ENCODE measurements at regions not wholly inside any gene's neighbourhood (a gene's known extent, or its start where the extent isn't known, plus 50 kb on each side); places are given as distances from the start of the nearest gene placed in this dataset.

DNA sequence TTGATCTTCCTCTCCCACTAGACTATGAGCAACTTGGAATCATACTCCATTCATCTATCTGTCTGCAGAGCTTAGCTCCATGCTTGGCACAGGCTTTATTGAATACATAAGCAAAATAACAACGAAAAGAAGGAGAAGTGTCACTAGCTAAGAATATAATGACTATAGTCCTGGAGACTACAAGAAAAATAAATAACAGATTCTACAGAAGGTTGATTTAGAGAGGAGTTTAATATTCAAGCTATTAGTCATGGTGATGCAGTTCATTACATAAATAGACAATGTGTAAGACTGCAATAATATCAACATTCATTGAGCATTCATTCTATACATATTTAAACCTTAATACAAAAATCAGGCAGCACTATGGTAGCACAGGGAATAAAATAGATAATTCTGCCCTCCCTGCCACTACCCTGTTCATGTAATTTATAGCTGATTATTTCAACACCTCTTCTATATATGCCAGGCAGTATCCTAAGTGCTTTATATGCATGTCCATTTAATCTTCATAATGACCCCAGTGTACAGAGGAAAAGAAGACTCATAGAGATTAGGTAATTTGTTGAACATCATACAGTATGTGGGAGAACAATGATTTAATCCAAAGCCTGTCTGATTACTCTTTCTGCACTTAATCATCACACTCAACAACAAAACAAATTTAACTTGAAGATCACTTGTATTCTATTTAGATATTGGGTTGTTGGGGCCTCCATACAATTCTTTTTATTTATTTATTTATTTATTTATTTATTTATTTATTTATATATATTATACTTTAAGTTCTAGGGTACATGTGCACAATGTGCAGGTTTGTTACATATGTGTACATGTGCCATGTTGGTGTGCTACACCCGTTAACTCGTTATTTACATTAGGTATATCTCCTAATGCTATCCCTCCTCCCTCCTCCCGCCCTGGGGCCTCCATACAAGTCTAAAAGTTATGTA lies 165.3 kb downstream of the RNF152 start:
- TF ChIP-seq POLR2A (IDR thresholded peaks at IDR 0.05) = no peak
- TF ChIP-seq, protein P1, sequence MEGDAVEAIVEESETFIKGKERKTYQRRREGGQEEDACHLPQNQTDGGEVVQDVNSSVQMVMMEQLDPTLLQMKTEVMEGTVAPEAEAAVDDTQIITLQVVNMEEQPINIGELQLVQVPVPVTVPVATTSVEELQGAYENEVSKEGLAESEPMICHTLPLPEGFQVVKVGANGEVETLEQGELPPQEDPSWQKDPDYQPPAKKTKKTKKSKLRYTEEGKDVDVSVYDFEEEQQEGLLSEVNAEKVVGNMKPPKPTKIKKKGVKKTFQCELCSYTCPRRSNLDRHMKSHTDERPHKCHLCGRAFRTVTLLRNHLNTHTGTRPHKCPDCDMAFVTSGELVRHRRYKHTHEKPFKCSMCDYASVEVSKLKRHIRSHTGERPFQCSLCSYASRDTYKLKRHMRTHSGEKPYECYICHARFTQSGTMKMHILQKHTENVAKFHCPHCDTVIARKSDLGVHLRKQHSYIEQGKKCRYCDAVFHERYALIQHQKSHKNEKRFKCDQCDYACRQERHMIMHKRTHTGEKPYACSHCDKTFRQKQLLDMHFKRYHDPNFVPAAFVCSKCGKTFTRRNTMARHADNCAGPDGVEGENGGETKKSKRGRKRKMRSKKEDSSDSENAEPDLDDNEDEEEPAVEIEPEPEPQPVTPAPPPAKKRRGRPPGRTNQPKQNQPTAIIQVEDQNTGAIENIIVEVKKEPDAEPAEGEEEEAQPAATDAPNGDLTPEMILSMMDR (IDR thresholded peaks at IDR 0.05) = no peak
